ENCODE measurements at regions not wholly inside any gene's neighbourhood (a gene's known extent, or its start where the extent isn't known, plus 50 kb on each side); places are given as distances from the start of the nearest gene placed in this dataset.

DNA sequence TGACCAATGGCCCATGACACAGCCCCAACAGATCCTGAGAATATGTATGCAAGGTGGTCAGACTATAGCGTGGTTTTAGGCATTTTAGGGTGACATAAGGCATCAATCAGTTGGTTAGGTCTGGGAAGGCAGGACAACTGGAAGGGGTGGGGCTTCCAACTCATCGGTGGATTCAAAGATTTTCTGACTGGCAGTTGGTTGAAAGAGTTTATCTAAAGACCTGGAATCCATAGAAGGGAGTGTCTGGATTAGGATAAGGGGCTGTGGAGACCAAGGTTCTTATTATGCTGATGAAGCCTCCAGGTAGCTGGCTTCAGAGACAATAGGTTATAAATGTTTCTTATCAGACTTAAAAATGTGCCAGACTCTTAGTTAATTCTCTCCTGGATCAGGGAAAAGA lies 60.3 kb upstream of the CFAP46 start:
- Histone ChIP-seq H3K4me3 (no peak overlapping the region), H3K4me1 (ENCODE audit: low read depth) (peaks cover 6% of the 10 kb centered on the region), H3K27me3 (no peaks in the 10 kb centered on the region), H3K27ac (no peak overlapping the region), H3K9me3 (ENCODE audit: low read depth) (no peaks in the 10 kb centered on the region), H3K36me3 (no peaks in the 10 kb centered on the region)
- DNase-seq (ENCODE audit: low read depth in 1 of 2, low spot score in 1 of 2), result no peak
- no peak for TF ChIP-seq CTCF (IDR thresholded peaks at IDR 0.05; ENCODE audit: low read depth, low read length)

DNA sequence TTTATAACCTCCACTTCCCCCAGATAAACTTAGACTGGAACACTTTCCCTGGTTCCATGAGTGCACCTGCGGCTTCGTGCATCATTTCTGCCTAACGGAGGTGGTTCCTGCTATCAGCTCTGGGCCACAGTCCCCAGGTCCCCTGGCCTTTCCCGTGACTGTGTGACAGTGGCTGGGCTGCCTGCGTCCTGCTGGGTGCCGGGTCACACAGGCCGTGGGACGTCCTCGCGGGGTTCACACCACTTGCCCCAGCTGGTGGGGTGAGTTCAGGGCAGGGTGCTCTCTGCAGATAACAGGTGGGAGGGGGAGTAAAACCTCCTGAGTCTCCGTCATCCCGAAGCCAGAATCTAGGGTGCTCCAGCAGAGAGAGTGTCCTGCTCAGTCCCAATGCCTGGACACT lies 58.7 kb upstream of the CFAP46 start:
- H3K27me3 ChIP-seq, result no peaks in the 10 kb centered on the region
- no peaks in the 10 kb centered on the region for H3K9me3 ChIP-seq (ENCODE audit: low read depth)
- no peak overlapping the region for H3K4me3 ChIP-seq
- H3K4me1 ChIP-seq (ENCODE audit: low read depth), result peaks cover 6% of the 10 kb centered on the region
- H3K36me3 ChIP-seq, result no peaks in the 10 kb centered on the region
- DNase-seq (ENCODE audit: low read depth in 1 of 2, low spot score in 1 of 2), result no peak
- no peak overlapping the region for H3K27ac ChIP-seq
- TF ChIP-seq CTCF (IDR thresholded peaks at IDR 0.05; ENCODE audit: low read depth, low read length), result no peak

GRCh38 chr10:133000648-133001047 lies 58.3 kb upstream of the CFAP46 start:
- no peak overlapping the region for H3K27ac ChIP-seq
- TF ChIP-seq CTCF (IDR thresholded peaks at IDR 0.05; ENCODE audit: low read depth, low read length), result no peak
- no peaks in the 10 kb centered on the region for H3K9me3 ChIP-seq (ENCODE audit: low read depth)
- no peaks in the 10 kb centered on the region for H3K36me3 ChIP-seq
- H3K4me1 ChIP-seq (ENCODE audit: low read depth), result peaks cover 6% of the 10 kb centered on the region
- H3K27me3 ChIP-seq, result no peaks in the 10 kb centered on the region
- H3K4me3 ChIP-seq, result no peak overlapping the region
- DNase-seq (ENCODE audit: low read depth in 1 of 2, low spot score in 1 of 2), result no peak

- Histone ChIP-seq H3K4me1 (ENCODE audit: low read depth) (peaks cover 6% of the 10 kb centered on the region), H3K27ac (no peak overlapping the region), H3K4me3 (no peak overlapping the region), H3K36me3 (no peaks in the 10 kb centered on the region), H3K27me3 (no peaks in the 10 kb centered on the region), H3K9me3 (ENCODE audit: low read depth) (no peaks in the 10 kb centered on the region)
- DNase-seq (ENCODE audit: low read depth in 1 of 2, low spot score in 1 of 2), result no peak
- no peak for TF ChIP-seq CTCF (IDR thresholded peaks at IDR 0.05; ENCODE audit: low read depth, low read length)
Observed at GRCh38 chr10:132997517-132998265, 55.3 kb upstream of the CFAP46 start.

DNA sequence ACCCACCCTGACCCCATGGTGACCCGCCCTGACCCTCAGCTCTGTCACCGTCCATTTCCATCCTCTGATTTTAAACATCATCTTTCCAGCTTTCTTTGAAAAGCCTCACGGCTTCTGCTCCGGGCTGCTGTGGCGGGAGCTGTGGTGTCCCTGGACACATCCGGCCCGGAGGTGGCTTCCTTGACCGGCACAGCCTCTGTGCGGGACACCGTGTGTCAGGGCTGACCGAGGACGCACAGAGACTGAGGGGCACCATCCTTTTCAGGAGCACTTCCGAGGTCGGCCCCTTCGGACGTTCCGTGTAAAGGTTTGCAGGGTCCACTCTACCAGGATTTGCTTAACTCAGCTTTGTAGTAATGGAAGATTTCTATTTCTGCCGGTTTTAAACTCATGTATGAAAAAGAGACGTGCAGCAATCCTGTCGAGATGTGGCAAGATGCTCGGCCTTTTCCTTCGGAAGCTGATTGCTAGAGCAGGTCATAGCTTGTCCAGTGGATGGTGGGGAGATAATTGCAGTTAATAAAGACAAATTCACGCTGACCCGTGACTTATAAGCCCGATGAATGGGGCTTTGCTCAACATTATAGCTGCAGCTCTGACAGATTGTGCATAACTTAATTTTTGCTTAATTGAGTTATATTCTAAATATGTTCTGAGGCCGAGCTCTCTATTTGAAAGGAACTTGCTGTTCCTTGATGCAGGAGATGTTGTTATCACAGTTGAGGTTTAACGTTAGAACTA lies 54.4 kb upstream of the CFAP46 start:
- DNase-seq (ENCODE audit: low read depth in 1 of 2, low spot score in 1 of 2), result no peak
- no peaks in the 10 kb centered on the region for H3K27me3 ChIP-seq
- TF ChIP-seq CTCF (IDR thresholded peaks at IDR 0.05; ENCODE audit: low read depth, low read length), result no peak
- H3K4me1 ChIP-seq (ENCODE audit: low read depth), result peaks cover 6% of the 10 kb centered on the region
- H3K9me3 ChIP-seq (ENCODE audit: low read depth), result no peaks in the 10 kb centered on the region
- no peak overlapping the region for H3K27ac ChIP-seq
- no peaks in the 10 kb centered on the region for H3K36me3 ChIP-seq
- H3K4me3 ChIP-seq, result no peak overlapping the region
